Left lung (tissue), 4 donors: ENCODE measurements at regions not wholly inside any gene's neighbourhood (a gene's known extent, or its start where the extent isn't known, plus 50 kb on each side); places are given as distances from the start of the nearest gene placed in this dataset.

Experiments
- ATAC-seq: fragments of 200-7000 bp; cut with Tn5 transposase; one replicate; pipeline ENCODE4 v1.9.1; 2020; ENCODE audit warnings: moderate library complexity
- DNase-seq, 4 donors: peaks; one replicate each; pipeline ENCODE4 v3.0.0-alpha.2; 2013 to 2020
- H3K27ac ChIP-seq, 2 donors: fragments of 200-600 bp; sonication (generic) in 1 of 2; one replicate each; pipeline versions ENCODE4 v1.5.0 to v1.8.0; 2020 to 2021
- H3K27me3 ChIP-seq, 2 donors: fragments of 200-600 bp; sonication (generic) in 1 of 2; one replicate each; pipeline versions ENCODE4 v1.5.0 to v1.8.0; 2020 to 2021
- H3K36me3 ChIP-seq, 2 donors: fragments of 200-600 bp; sonication (generic) in 1 of 2; one replicate each; pipeline versions ENCODE4 v1.5.0 to v1.8.0; 2020 to 2021
- H3K4me1 ChIP-seq, 2 donors: fragments of 200-600 bp; one replicate each; pipeline ENCODE4 v1.8.0; 2021
- H3K4me3 ChIP-seq, 2 donors: fragments of 200-600 bp; sonication (generic) in 1 of 2; one replicate each; pipeline versions ENCODE4 v1.5.0 to v1.8.0; 2020 to 2021; ENCODE audit warnings: mild to moderate bottlenecking in 1 of 2
- H3K9me3 ChIP-seq, 2 donors: fragments of 200-600 bp; sonication (generic) in 1 of 2; one replicate each; pipeline versions ENCODE4 v1.5.0 to v1.8.0; 2020 to 2021
- intact Hi-C, 2 donors: fragments of 100-400 bp; cut with DNase I; formaldehyde crosslinking; loops; one replicate each; pipeline versions ENCODE4 v1.11.2 to v1.14.2; 2022
- TF ChIP-seq, protein P1 (sequence below), 2 donors: fragments of 200-600 bp; sonication (generic) in 1 of 2; IDR thresholded peaks; one replicate each; pipeline versions ENCODE4 v1.5.0 to v1.8.0; 2021; ENCODE audit warnings: antibody characterized with exemption in 2 of 2
- donor health status: DM: no; HTN: yes; CAD: no.
- donor health status: DM: no; HTN: no; CAD: no.

DNA sequence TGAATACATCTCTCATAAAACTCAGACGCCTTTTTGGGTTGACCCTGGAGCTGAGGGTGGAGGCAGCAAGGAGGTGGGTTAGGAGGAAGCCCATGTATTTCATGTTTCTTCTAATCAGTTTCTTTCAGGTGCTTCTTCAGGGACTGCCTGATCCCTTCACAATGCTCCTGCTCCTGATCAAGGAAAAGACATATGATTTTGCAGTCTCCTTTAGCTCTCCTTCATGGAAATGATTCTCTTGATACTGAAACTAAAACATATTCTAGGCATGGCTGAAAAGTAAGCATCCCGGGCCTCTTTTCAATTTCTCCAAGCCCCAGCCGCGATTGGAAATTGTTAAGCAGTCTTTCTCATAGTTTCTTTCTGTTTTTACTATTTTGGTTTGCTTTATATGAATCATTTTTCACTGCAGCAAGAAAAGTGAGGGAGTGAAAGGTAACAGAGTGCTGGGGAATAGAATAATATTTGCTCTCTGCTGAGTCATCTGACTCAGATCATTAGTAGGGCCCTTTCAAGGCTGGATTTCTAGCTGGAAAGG lies 730.7 kb downstream of the CDH11 start:
- peak; percentile 76 for ATAC-seq

DNA sequence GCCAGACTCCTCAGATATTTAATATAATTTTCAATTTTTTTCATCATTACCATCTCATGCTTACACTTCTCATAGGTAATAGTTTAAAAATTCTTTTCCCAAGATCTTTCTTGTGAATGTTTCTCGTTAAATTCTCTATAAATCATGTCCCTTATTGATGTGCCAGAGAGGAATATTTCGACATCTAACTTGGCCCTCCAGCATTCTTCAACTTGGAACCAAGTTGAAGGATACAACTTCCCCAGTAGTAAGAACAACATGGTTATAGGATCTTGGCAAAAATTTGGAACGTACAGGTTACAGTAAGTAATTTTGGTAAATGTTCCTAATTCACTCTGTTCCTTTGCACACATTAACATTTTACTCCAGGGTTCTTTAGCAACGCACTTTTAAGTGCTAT lies 731.8 kb downstream of the CDH11 start:
- TF ChIP-seq, protein P1, sequence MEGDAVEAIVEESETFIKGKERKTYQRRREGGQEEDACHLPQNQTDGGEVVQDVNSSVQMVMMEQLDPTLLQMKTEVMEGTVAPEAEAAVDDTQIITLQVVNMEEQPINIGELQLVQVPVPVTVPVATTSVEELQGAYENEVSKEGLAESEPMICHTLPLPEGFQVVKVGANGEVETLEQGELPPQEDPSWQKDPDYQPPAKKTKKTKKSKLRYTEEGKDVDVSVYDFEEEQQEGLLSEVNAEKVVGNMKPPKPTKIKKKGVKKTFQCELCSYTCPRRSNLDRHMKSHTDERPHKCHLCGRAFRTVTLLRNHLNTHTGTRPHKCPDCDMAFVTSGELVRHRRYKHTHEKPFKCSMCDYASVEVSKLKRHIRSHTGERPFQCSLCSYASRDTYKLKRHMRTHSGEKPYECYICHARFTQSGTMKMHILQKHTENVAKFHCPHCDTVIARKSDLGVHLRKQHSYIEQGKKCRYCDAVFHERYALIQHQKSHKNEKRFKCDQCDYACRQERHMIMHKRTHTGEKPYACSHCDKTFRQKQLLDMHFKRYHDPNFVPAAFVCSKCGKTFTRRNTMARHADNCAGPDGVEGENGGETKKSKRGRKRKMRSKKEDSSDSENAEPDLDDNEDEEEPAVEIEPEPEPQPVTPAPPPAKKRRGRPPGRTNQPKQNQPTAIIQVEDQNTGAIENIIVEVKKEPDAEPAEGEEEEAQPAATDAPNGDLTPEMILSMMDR (IDR thresholded peaks at IDR 0.05) = no peak
- Histone ChIP-seq H3K27ac (no peak overlapping the region), H3K9me3 (no peaks in the 10 kb centered on the region), H3K27me3 (no peaks in the 10 kb centered on the region), H3K36me3 (no peaks in the 10 kb centered on the region), H3K4me1 (no peaks in the 10 kb centered on the region), H3K4me3 (no peak overlapping the region)
- intact Hi-C loops = no loop called here
- no peak for DNase-seq
- no peak for ATAC-seq

More for the DNA sequence above, 730.7 kb downstream of the CDH11 start:
- Histone ChIP-seq H3K36me3 (no peaks in the 10 kb centered on the region), H3K4me3 (no peak overlapping the region), H3K27me3 (no peaks in the 10 kb centered on the region), H3K4me1 (no peaks in the 10 kb centered on the region), H3K27ac (peak overlapping the region in 1 of 2 donors; percentile 63), H3K9me3 (no peaks in the 10 kb centered on the region)
- TF ChIP-seq, protein P1 (IDR thresholded peaks at IDR 0.05) = no peak
- intact Hi-C loops = no loop called here
- no peak for DNase-seq

DNA sequence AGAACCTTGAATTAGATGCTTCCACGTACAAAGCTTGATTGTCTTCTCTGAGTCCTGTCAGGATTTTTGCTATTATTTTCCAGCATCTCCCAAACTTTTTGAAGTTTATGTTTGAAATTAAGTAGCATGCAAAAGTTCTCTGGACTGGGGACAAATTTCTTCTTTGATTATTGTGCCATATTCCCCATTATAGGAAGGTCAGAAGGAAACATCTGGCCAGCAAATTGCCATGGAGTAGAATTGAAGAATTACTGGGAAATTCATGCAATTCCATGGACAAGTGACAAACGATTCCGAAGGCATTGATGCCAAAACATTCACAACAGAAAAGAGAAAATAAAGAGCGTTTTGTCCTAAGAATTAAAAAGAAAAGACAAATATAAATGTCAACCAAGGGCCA lies 737.2 kb downstream of the CDH11 start:
- DNase-seq (no peak), ATAC-seq (no peak)
- Histone ChIP-seq H3K27ac (no peak overlapping the region), H3K4me3 (no peak overlapping the region), H3K36me3 (no peaks in the 10 kb centered on the region), H3K27me3 (no peaks in the 10 kb centered on the region), H3K9me3 (peaks cover 0 to 11% of the 10 kb centered on the region in 2 donors), H3K4me1 (no peaks in the 10 kb centered on the region)
- TF ChIP-seq, protein P1 (IDR thresholded peaks at IDR 0.05) = no peak
- intact Hi-C loops = no loop called here

DNA sequence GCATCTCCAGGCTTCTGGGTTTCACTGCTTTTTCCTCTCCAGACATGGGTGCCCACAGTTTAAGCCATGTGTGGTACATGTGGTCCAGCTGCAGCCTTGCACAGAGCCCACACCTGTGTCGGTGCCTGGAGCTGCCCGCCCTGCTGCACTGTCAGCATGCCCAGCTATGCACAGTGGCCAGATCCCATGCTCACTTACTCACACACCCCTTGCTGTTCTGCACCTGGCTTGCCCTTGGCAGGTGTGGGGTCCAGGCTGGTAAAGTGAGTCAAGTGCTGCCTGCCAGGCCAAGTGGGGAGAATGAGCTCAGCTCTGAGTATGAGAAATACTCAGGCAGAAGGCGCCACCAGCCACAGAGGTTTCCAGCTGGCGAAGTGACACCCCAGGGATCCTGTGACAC lies 739.9 kb downstream of the CDH11 start:
- peaks cover 0 to 11% of the 10 kb centered on the region in 2 donors for H3K9me3 ChIP-seq
- H3K27ac ChIP-seq = no peak overlapping the region
- ATAC-seq = no peak
- DNase-seq = no peak
- H3K4me3 ChIP-seq = no peak overlapping the region
- H3K27me3 ChIP-seq = no peaks in the 10 kb centered on the region
- H3K4me1 ChIP-seq = no peaks in the 10 kb centered on the region
- TF ChIP-seq, protein P1 (IDR thresholded peaks at IDR 0.05) = no peak
- intact Hi-C loops = no loop called here
- H3K36me3 ChIP-seq = no peaks in the 10 kb centered on the region

DNA sequence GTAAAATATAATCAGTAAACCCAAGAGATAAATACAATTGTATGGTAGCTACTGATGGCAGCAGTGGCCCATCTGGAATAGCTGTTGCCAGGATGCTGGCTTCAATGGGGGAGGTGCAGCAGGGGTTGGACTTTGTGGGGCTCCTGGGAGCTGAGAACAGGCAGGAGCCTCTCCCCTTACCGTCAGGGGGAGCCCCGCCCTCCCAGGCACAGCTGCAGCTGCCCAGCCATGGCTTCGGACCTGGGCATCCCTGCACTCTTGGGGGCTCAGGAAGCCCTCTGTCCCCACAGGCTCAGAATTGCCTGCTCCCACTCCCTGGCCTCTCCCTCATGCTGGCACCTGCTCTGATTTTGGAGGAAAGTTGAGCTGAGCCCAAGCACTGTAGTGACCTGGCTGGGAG lies 741.1 kb downstream of the CDH11 start:
- H3K4me1 ChIP-seq = no peaks in the 10 kb centered on the region
- TF ChIP-seq, protein P1 (IDR thresholded peaks at IDR 0.05) = no peak

More for the DNA sequence above, 741.1 kb downstream of the CDH11 start:
- Histone ChIP-seq H3K27me3 (no peaks in the 10 kb centered on the region), H3K36me3 (no peaks in the 10 kb centered on the region), H3K9me3 (peaks cover 0 to 11% of the 10 kb centered on the region in 2 donors), H3K27ac (no peak overlapping the region), H3K4me3 (no peak overlapping the region)
- DNase-seq (no peak), ATAC-seq (no peak)
- intact Hi-C loops = no loop called here
